Panc1 (cell line): ENCODE measurements at regions not wholly inside any gene's neighbourhood (a gene's known extent, or its start where the extent isn't known, plus 50 kb on each side); places are given as distances from the start of the nearest gene placed in this dataset.

Experiments
- ATAC-seq: fragments of 200-7000 bp; cut with Tn5 transposase; 2 replicates; pipeline ENCODE4 v1.9.1; 2020; ENCODE audit warnings: mild to moderate bottlenecking, moderate library complexity
- BruUV-seq: library from RNA; stranded (reverse); fragments of 400-500 nt; replicated peaks from 2 replicates; lab custom pipeline; 2021; lab: Mats Ljungman, UMichigan
- CTCF ChIA-PET: fragments of 300-600 bp; sonication (Branson Sonifier 250); formaldehyde crosslinking; loops from one replicate; lab custom pipeline; 2022; ENCODE audit warnings: antibody characterized with exemption; lab: Charles Lee
- POLR2A ChIA-PET: fragments of 300-600 bp; sonication (Branson Sonifier 250); formaldehyde crosslinking; loops from one replicate; lab custom pipeline; 2022; ENCODE audit warnings: antibody characterized with exemption; lab: Charles Lee
- DNase-seq: peaks from one replicate; pipeline ENCODE4 v3.0.0-alpha.2; 2010; ENCODE audit warnings: low read depth, low spot score
- H3K27ac ChIP-seq: 2 replicates; pipeline ENCODE4 v1.5.1; 2011; ENCODE audit warnings: mild to moderate bottlenecking, low read length, inconsistent platforms
- H3K27me3 ChIP-seq: fragments of 200-500 bp; sonication (Bioruptor generic); 2 replicates; pipeline ENCODE4 v1.6.0; 2014; ENCODE audit warnings: low read length, inconsistent platforms; ENCODE audit not compliant: control insufficient read depth, insufficient read depth
- H3K36me3 ChIP-seq: fragments of 200-500 bp; sonication (Bioruptor generic); 2 replicates; pipeline ENCODE4 v1.5.1; 2014; ENCODE audit warnings: inconsistent platforms, mild to moderate bottlenecking, low read length, moderate library complexity; ENCODE audit not compliant: control insufficient read depth, insufficient read depth
- H3K4me1 ChIP-seq: 2 replicates; pipeline ENCODE4 v1.5.1; 2011; ENCODE audit warnings: inconsistent platforms, mild to moderate bottlenecking, low read length, moderate library complexity; ENCODE audit not compliant: control insufficient read depth, insufficient read depth
- H3K4me3 ChIP-seq, 2 experiments: 2 replicates each; pipeline ENCODE4 v1.5.1; 2011 to 2012; ENCODE audit warnings: low read depth in 2 of 2, low read length in 2 of 2, mild to moderate bottlenecking in 2 of 2, inconsistent platforms in 1 of 2, moderate library complexity in 1 of 2
- H3K9me3 ChIP-seq: fragments of 200-500 bp; sonication (Bioruptor generic); 2 replicates; pipeline ENCODE4 v1.5.1; 2014; ENCODE audit warnings: low read depth, mild to moderate bottlenecking, inconsistent platforms, low read length, moderate library complexity; ENCODE audit not compliant: control insufficient read depth, insufficient read depth
- CTCF ChIP-seq: fragments of 450-650 bp; IDR thresholded peaks from 2 replicates; pipeline ENCODE4 v1.5.1; 2017; ENCODE audit warnings: mild to moderate bottlenecking
- POLR2AphosphoS5 ChIP-seq: IDR thresholded peaks from 2 replicates; pipeline ENCODE4 v1.6.1; 2012; ENCODE audit warnings: mild to moderate bottlenecking, low read depth, low read length, moderate library complexity
- REST ChIP-seq, 2 experiments: IDR thresholded peaks; 2 replicates each; pipeline ENCODE4 v1.6.1; 2011 to 2012; ENCODE audit warnings: low read depth in 2 of 2, control low read depth in 1 of 2, low read length in 1 of 2, mild to moderate bottlenecking in 1 of 2, moderate library complexity in 1 of 2; ENCODE audit not compliant: insufficient read depth in 1 of 2
- SIN3A ChIP-seq: IDR thresholded peaks from 2 replicates; pipeline ENCODE4 v1.6.1; 2012; ENCODE audit warnings: low read depth, mild to moderate bottlenecking, low read length, moderate library complexity, borderline replicate concordance; ENCODE audit not compliant: insufficient read depth
- TCF7L2 ChIP-seq: IDR thresholded peaks from 2 replicates; pipeline ENCODE4 v1.6.1; 2011; ENCODE audit warnings: mild to moderate bottlenecking, low read depth, low read length, inconsistent platforms
- in situ Hi-C: cut with HindIII; loops from 2 replicates; pipeline ENCODE4 v1.10.0; 2016; ENCODE audit warnings: low sequenced_read_pairs, low pct_unique_long_range_greater_than_20kb
- intact Hi-C: fragments of 100-400 bp; cut with micrococcal nuclease; formaldehyde crosslinking; loops from one replicate; pipeline ENCODE4 v1.10.0; 2022; ENCODE audit not compliant: unreplicated experiment

GRCh38 chr3:117748131-117748530 lies 1038.6 kb downstream of the TUSC7 start:
- Histone ChIP-seq H3K9me3 (no peaks in the 10 kb centered on the region), H3K4me1 (no peaks in the 10 kb centered on the region), H3K27me3 (no peaks in the 10 kb centered on the region), H3K4me3 (no peak overlapping the region), H3K27ac (no peak overlapping the region), H3K36me3 (no peaks in the 10 kb centered on the region)
- in situ Hi-C loops = no loop called here
- POLR2A ChIA-PET = no interaction called here
- CTCF ChIA-PET = no interaction called here
- DNase-seq (no peak), ATAC-seq (no peak)
- BruUV-seq = no TSS peak
- intact Hi-C loops = no loop called here
- TF ChIP-seq REST (IDR thresholded peaks at IDR 0.05; ENCODE audit: insufficient read depth in 1 of 2, low read depth in 2 of 2, low read length in 1 of 2) (no peak), SIN3A (no peak), CTCF (no peak), TCF7L2 (no peak), POLR2AphosphoS5 (no peak)

- Histone ChIP-seq H3K27me3 (no peaks in the 10 kb centered on the region), H3K36me3 (no peaks in the 10 kb centered on the region), H3K4me1 (no peaks in the 10 kb centered on the region), H3K4me3 (no peak overlapping the region), H3K9me3 (no peaks in the 10 kb centered on the region), H3K27ac (no peak overlapping the region)
- intact Hi-C loops (no loop called here), in situ Hi-C loops (no loop called here)
- DNase-seq (no peak), ATAC-seq (no peak)
- POLR2A ChIA-PET = no interaction called here
- no TSS peak for BruUV-seq
- TF ChIP-seq POLR2AphosphoS5 (no peak), REST (IDR thresholded peaks at IDR 0.05; ENCODE audit: insufficient read depth in 1 of 2, low read depth in 2 of 2, low read length in 1 of 2) (no peak), CTCF (no peak), SIN3A (no peak), TCF7L2 (no peak)
- CTCF ChIA-PET = no interaction called here
These were observed 1041.2 kb downstream of the TUSC7 start for GRCh38 chr3:117750674-117751269.
